GM11168 (cell line): ENCODE measurements at regions not wholly inside any gene's neighbourhood (a gene's known extent, or its start where the extent isn't known, plus 50 kb on each side); places are given as distances from the start of the nearest gene placed in this dataset.

Source experiments
- in situ Hi-C: fragments of 300-500 bp; cut with MboI; formaldehyde crosslinking; loops from one replicate; pipeline ENCODE4 v1.12.0; 2022; ENCODE audit warnings: low sequenced_read_pairs; ENCODE audit not compliant: unreplicated experiment

DNA sequence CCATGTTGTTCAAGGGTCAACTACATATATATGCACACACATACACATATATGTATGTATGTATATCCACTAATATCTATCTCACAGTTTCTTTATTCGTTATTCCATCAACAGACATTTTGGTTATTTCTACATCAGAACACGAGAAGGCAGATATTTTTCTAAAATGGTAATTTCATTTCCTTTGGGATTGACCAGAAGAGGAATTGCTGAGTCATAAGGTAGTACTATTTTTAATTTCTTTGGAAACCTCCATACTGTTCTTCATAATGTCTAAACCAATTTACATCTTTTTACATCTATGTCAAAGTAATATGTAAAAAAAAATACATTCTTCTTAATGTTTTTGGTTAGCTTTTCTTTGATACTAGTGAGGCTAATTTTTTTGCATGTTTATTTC, 630.7 kb upstream of the GCFC2 start:
- in situ Hi-C loops, result no loop called here

DNA sequence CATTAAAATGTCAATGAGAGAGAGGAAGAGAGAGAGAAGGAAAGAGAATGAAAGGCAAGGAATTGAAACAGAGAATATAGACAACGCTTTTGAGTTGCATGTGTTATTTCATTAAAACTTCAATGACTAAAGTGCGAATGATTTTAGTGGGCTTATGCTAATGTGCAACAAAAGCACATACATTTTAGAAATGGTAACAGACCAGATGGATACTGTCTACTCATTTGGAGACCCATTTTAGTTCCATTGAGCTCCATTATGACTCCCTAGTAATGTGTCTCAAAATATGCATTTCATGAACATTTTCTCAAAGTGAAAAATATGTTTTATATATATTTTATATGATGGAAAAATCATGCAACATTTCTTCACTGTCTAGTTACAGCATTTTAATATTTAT, 622.2 kb upstream of the GCFC2 start:
- in situ Hi-C loops, result no loop called here

DNA sequence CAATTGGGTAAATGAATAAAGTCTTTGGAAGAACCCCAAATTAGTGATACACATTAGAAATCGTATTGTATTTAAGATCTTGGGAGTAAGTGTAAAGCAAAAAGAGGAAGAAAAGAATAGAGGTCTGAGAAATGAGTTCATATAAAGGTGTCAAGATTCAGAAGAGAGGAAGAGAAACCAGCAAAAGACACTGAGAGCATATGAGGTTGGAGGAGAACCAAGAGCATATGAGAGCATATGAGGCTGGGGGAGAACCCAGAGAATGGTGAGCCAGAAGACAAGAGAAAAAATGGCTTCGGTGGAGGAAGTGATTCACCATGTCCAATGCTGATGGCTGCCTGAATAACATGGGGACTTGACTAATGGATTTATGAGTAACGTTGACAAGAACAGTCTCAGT, 620.1 kb upstream of the GCFC2 start:
- in situ Hi-C loops, result no loop called here

DNA sequence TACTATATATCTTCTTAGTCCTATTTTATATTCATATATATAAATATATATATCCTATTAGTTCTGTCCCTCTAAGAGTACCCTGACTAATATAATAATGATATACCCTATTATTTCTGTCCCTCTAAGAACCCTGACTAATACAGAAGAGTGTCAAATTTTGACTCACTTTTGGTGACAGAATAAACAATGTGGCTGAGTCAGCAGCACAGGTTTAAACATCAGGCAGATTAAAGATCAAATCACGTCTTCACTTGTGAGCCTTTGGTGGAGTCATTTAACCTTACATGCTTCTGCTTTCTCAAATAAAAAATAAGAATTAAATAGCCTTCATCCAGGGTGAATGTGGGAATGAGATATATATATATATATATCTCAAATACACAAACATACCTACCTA, 615.9 kb upstream of the GCFC2 start:
- in situ Hi-C loops, result no loop called here

DNA sequence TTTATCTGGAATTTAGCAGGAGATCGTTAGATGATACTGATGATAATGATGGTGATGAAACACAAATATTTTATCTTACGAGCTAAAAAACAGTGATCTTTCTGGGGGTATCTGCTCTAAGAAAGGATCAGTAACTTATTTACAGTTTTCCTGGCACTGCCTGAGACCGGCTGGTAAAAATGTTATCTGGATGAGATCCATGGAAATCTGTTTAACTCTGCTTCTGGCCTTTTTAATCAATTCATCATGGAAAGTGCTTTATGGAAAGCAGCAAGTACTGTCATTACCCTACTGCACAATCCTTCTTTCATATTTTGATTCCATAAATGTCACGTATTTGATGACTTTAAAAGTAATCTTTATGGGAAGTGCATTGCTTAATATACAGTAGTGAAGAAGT, 612.7 kb upstream of the GCFC2 start:
- in situ Hi-C loops, result no loop called here

DNA sequence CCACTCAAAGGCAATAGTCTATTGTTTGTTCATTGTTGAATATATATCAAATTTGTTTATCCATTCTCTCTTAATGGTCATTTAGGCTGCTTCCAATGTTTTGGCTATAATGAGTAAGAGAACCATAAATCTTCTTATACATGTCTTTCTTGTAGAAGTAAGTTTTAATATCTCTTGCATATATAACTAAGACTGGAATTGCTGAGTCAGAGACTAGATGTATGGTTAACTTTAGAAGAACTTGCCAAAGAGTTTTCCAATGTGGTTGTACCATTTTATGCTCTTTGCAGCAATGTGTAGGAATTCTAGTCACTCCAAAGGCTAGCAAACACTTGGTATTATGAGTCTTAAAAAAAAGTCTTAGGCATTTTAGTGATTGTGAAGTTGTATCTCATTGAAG, 610.0 kb upstream of the GCFC2 start:
- in situ Hi-C loops, result no loop called here

DNA sequence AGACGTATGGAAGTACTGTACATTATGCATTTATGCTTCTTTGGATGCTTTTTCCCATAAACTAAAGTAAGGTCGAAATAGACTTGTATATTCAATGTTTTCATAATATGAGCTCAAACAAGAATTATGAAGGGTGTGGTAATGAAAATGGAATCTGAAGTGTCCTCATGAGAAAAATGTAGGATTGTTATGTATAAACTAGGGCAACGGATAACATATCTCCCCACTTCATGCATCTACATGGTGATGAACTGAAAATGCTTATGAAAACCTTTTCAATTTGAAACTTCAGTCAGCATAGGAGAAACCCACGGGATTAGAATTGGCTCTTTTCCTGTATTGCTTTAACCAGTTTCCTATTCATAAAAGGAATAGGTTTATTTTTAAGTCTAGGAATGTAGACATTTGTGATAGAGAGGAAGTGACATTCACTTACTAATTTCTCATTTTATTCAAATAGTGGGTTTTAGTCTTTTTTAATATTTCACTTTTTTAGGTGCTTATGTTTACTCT, 608.2 kb upstream of the GCFC2 start:
- in situ Hi-C loops, result no loop called here

DNA sequence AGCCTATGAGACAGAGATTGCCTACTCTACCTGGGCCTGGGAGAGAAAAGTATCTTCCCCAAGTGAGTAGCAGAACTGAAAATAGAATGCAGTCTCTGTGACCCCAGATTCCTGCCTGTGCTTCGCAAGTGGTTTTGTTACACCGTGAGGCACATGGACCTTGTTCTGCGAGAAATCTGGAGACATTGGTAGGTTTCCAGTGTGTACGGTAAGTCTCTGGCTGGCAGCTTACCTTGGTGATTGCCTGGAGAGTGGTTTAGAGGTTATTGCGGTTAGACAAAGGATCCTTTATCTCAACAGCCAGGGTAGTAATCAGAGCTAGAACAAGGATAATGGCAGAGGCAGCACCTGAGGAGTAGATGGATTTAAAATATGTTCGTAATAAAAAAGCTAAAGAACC, 606.0 kb upstream of the GCFC2 start:
- in situ Hi-C loops, result no loop called here

DNA sequence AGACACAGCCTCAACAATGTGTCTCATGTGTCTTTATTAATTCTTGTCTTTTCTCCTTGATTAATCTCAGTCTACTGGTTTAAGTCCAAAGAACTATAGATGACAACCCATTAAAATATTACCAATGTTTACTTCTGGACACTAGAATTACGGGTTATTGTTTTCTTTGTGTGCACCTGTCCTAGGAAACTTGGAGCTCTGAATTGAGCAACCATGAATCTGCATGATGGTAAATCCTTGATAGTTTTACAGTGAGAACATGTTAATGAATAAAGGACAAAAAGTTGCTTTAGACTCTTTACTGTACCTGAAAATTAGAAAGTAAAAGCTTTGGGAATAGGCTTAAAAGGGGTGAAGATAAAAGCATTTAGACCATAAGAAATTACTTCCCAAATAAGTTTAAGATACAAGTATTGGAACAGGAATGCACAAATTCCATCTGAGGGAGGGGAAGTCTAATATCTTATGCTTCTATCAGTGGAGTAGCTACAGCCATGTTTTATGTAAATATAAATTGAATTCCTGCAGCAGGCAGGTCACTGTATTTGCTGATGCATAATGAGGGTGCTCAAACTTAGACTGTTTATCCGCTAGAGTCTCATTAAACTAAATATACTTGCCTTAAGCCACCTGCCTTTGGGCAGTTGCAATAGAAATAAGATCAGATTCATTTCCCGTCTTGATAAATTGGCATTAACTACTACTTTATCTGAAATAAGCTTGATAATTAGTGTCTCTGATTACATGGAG, 603.7 kb upstream of the GCFC2 start:
- in situ Hi-C loops, result no loop called here

DNA sequence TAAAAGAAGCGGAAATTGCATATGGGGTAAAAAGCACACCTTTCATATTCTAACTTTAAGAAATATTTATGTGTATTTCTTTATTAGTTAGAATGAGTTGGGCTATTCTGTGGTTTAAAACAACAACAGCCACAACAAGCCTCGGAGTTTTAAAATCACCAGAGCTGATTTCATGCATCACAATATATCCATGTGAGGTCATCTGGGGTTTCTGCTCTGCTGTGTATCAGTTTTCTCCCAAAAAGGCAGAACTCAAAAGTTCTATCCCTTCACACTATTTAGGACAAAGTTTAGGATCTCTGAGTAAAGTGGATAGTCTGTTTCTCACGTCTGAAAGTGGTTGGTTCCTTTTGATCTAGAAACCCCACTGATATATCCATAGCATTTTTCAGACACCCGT, 601.5 kb upstream of the GCFC2 start:
- in situ Hi-C loops, result no loop called here

DNA sequence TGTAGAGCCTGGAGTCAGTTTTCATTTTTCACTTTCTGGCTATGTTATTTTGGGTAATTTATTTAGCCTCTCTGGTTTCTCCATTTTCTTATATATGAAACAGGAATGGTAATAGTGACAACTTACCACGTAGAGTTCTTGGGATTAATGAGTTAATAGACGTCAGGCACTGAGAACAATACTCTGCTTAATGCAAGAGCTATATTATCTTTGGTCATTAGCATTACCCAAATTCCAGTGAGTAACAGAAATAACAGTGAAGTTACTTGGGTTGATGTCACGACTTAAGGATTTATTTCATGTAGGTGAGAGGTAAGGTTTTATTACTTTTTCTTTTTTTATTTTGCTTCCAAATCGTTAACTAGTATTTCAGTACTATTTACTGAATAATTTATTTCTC, 601.0 kb upstream of the GCFC2 start:
- in situ Hi-C loops, result no loop called here

DNA sequence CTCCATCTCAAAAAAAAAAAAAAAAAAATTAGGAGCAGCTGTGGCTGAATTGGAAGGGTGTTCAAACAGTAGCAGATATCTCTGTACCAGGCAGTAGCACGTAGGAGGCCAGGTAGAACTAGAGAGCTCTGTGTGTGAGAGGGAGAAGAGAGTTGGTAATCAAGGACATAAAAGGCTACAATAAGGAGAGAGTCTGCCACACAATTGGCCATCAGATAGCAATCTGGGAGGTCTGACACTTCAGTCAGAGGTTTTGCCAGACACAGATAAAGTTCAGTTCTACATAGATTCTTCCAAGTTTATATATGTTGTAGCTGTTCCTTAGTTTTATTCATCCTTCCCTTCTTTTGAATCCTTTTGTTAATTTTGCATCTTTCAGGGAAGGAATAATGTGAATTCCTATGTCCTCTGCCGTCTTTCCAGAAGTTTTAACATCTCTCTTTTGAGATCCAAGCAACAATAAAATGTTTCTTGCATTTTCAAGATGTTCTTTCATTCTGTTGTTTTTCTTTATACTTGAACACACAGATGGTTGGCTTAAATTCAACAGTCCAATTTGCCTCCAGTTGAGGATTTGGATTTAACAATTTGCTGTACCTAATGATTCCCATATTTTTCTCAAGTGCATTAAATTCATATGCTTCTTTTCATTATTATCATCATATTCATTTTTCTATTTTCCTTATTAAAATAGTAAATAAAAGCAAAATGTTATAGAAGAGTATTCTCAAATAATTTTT, 600.3 kb upstream of the GCFC2 start:
- in situ Hi-C loops, result no loop called here

DNA sequence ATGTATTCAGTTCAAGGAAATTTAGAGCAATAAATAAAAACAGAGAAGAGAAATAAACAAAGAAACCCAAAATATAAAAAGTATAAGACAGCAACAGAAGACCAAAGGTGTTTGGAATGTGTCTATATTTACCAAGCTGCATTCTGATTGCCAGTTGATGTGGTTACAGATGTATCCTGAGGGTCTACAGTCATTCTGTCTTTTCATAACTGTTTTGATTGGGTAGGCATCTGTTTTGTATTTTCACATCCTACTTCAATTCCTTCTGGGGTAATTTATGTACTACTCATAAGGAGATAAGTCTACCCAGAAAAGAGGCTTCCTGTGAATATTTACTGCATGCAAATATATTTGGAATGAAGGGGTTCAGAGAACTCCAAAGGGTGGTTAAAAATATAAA, 596.8 kb upstream of the GCFC2 start:
- in situ Hi-C loops, result no loop called here

DNA sequence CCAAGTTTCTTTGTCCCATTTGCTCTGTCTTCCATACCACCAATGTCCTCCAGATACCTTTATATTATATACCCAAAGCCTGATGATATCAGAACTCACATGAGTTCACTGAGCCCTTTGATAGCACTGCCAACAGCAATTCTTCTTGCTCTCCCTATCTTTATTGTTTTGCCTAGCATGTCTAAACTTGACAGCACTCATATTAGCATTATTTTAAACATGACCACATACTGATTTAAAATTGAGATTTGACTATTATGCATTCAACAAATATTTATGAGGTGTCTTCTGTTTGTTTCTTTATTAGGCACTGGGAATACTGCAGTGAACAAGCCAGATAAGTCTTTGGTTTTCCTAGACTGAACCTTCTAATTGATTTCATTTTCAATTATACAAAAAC, 587.3 kb upstream of the GCFC2 start:
- in situ Hi-C loops, result no loop called here

DNA sequence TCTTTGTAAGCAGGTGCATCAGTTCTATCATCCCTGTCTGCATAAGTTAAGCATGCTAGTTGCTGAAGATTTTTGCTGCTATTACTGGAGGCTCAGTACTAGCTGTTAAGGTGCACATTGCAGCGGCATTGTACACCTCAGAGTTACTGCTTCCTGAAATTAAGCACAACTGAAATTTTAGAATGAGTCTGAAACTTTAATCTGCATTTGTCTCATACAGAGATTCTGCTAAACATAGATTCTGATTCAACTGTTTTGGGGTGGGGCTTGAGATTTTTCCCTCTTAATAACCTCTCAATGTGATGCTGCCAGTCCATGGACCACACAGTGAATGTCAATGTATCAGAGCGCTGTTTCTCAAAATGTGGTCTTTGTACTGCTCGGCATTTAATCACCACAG, 585.7 kb upstream of the GCFC2 start:
- in situ Hi-C loops, result no loop called here

DNA sequence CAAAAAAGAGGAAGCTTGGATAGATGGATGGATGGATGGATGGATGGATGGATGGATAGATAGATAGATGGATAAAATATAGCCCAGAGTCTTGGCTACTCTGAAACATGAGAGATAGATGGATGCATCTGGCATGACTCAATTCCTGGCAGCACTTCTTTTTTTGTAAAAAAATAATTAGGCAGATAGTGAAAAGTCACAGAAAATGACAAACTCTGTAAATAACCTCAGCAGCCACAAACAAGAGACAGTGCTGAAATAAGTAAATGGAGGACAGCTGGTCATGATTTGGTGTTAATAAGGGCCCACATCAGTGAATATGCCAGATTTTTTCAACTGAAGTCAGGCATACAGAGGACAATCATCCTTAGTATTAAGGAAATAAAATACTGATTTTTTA, 585.0 kb upstream of the GCFC2 start:
- in situ Hi-C loops, result no loop called here

DNA sequence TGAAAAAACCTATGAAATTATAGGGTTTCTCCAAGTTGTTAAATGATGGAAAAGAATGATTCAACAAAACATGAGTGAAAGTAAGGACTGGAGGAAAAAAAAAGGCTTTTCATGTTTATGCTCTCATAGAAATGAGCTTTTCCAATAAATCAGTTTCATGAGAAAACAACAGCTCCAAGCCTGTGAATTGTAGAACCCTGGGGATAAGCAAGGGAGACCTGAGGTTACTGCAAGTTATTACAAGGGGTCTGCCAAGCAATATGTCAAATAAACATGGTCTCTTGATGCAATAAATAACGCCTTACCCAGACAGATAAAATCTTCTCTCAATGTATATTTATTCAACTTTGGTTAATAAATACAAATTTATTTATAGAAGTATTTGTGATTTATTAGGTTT, 577.9 kb upstream of the GCFC2 start:
- in situ Hi-C loops, result no loop called here

DNA sequence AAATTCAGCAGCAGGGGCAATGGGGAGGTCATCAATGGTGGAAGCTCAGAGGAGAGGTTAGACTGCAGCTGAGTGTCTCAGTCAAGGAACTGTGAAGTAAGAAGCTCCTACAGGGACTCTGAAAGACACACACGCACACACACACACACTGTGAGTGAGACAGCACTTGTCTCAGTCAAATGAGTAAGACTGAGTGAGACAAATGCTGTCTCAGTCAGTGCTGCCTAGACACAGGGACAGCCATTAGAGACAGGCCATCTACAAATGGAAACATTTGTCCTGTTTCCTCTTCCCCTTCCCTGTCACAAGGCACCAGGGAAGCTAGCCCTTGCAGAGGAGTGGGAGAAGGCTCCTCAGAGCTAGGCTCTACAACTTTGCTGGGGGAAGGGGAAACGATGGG, 577.4 kb upstream of the GCFC2 start:
- in situ Hi-C loops, result no loop called here

DNA sequence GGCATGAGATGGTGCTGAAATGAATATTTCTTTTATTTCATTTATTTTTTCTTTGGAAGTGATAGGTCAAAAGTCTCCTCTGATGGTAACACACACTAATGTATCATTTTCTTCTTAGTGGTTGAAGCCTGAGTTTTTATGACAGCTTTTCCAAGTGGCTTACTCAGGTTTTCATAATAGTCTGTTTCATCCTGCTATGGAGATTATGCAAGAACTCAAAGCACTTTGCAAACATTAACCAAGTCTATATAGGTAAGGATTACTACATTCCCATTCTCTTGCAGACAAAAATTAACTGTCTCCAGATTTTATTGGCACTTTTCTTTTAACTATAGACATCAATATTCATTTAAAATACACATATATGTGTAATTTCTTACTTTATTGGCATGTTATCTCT, 572.6 kb upstream of the GCFC2 start:
- in situ Hi-C loops, result no loop called here

DNA sequence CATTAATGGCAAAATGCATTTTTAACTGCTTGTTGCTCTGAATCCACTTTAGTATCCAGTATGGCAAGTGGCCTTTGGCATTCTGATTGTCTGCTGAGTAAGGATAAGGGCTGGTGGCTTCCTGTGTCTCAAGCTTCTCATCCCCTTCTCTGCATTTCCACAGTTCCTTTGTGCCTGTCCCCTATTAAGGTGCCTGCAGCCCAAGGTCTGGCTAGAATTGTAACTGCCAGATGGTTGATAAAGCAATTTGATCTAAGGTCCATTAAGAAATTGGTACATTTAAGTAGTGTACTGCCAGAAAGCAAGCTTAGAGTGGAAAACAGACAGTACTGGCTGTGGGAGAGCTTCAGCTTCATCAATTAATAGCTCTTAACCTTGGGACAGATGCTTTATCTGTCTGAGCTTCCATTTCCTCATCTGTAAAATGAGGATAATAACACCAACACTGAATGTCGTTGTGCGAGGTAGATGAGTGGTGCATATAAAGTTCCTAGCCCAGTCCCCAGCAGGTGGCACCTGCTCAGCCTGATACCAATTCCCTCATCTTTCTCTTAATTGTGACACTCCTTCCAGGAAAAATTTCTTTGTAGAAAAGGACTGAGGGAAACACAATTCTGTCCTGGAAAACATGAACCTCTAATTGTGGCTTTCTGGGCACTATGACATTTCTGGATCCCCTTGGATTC, 570.6 kb upstream of the GCFC2 start:
- in situ Hi-C loops, result no loop called here

DNA sequence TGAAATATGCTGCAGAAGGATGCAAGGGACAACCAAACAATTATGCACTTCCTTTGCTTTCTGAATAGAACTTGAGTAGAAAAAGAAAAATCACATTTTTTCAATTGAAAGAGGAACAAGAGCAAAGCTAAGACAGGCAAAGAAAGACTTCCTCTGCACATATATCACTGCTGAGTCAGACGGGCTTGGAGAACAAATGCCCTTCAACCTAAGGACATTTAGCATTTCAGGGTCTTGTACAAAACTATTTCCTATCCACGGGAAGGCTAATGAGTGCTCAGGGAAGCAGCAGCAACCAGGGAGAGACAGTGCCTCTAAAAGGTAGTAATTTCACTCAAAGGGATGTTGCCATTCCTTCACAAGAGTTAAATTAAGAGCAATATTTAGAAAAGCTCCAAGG, 570.0 kb upstream of the GCFC2 start:
- in situ Hi-C loops, result no loop called here
